ENCODE measurements at regions not wholly inside any gene's neighbourhood (a gene's known extent, or its start where the extent isn't known, plus 50 kb on each side); places are given as distances from the start of the nearest gene placed in this dataset.
A peak's percentile ranks its signal among the peaks of the same experiment; 100 is the strongest.

DNA sequence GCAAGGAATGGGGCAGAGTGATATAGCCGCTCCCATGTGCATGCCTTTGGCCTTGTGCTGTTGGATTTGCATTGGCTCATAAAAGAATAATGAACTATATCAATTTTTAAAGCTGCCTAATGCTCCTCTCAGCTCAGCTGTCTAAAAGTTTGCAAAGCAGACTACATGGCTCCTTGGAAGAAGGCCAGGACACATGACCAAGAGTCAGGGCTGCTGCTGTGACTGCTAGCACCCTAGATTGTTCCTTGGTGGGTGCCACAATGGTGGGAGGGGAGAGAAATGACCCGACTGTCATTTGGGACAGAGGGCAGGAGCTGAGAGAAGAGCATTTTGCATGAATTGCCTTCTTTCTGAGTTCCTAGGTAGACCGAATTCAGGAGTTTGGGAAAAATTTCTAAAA lies 307.9 kb downstream of the PDCD6IP start:
- no peak overlapping the region for H3K4me3 ChIP-seq

DNA sequence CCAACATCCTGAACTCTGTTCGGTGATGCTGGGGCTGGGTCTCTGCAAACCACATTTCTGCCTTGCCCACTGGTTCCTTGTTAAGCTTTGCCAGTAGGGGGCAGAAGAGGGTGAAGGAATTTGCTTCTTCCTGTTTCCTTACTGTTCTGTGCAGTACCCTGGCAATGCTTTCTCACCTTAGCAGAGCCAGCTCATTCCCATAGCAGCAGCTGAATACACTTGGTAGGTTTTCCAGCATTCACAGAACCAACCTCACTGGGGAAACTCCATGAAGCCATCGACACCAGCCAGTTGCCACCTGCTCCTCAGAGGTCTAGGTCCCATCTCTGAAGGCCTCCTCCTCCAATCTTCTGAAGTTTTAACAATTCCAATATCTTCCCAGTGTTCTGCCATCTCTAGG lies 308.4 kb downstream of the PDCD6IP start:
- no peak for TF ChIP-seq EP300 (IDR thresholded peaks at IDR 0.05)
- TF ChIP-seq, protein P1, sequence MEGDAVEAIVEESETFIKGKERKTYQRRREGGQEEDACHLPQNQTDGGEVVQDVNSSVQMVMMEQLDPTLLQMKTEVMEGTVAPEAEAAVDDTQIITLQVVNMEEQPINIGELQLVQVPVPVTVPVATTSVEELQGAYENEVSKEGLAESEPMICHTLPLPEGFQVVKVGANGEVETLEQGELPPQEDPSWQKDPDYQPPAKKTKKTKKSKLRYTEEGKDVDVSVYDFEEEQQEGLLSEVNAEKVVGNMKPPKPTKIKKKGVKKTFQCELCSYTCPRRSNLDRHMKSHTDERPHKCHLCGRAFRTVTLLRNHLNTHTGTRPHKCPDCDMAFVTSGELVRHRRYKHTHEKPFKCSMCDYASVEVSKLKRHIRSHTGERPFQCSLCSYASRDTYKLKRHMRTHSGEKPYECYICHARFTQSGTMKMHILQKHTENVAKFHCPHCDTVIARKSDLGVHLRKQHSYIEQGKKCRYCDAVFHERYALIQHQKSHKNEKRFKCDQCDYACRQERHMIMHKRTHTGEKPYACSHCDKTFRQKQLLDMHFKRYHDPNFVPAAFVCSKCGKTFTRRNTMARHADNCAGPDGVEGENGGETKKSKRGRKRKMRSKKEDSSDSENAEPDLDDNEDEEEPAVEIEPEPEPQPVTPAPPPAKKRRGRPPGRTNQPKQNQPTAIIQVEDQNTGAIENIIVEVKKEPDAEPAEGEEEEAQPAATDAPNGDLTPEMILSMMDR (IDR thresholded peaks at IDR 0.05): peak in 1 of 4 experiments; percentile 16
- intact Hi-C loops (cut with DNase I): no loop called here

More for the DNA sequence above, 307.9 kb downstream of the PDCD6IP start:
- intact Hi-C loops (cut with DNase I): no loop called here
- no peaks in the 10 kb centered on the region for H3K9me3 ChIP-seq
- H3K36me3 ChIP-seq: no peaks in the 10 kb centered on the region
- TF ChIP-seq, protein P1 (IDR thresholded peaks at IDR 0.05): no peak
- TF ChIP-seq POLR2A (IDR thresholded peaks at IDR 0.05): no peak
- TF ChIP-seq POLR2AphosphoS5 (IDR thresholded peaks at IDR 0.05): no peak
- TF ChIP-seq EP300 (IDR thresholded peaks at IDR 0.05): no peak
- no peak for DNase-seq
- 80% methylated on average over 3 of the region's 3 CpGs for WGBS, 2 donors
- H3K4me1 ChIP-seq: no peaks in the 10 kb centered on the region
- no peak overlapping the region for H3K27ac ChIP-seq
- H3K27me3 ChIP-seq: no peaks in the 10 kb centered on the region

DNA sequence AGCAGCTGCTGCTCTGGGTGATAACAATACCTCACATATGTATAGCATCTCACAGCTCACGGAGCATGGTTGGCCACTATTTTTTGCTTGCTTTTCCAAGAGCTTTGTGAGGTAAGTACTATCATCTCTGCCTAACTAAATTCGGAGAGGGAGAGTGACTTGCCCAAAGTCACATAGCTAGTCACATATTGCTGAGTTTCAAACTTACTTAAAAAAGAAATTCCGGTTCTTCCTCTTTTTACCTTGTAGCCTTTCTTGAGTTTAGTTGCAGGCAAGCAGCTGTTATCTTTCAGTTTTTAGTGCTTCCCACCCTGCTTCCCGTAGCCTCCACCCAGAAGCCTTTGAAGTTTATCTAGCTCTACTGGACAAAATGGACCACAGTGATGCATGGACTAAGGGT lies 309.2 kb downstream of the PDCD6IP start:
- H3K4me1 ChIP-seq: no peaks in the 10 kb centered on the region
- 51 to 64% methylated on average over 4 of the region's 4 CpGs for WGBS, 2 donors
- H3K36me3 ChIP-seq: no peaks in the 10 kb centered on the region
- H3K9me3 ChIP-seq: no peaks in the 10 kb centered on the region
- no peak for DNase-seq
- intact Hi-C loops (cut with DNase I): no loop called here
- H3K4me3 ChIP-seq: no peak overlapping the region
- no peak for TF ChIP-seq EP300 (IDR thresholded peaks at IDR 0.05)
- no peak for TF ChIP-seq POLR2AphosphoS5 (IDR thresholded peaks at IDR 0.05)
- H3K27me3 ChIP-seq: no peaks in the 10 kb centered on the region
- H3K27ac ChIP-seq: no peak overlapping the region

More for the DNA sequence above, 308.4 kb downstream of the PDCD6IP start:
- Histone ChIP-seq H3K36me3 (no peaks in the 10 kb centered on the region), H3K9me3 (no peaks in the 10 kb centered on the region), H3K27ac (no peak overlapping the region), H3K4me1 (no peaks in the 10 kb centered on the region), H3K27me3 (no peaks in the 10 kb centered on the region), H3K4me3 (no peak overlapping the region)
- 31 to 42% methylated on average over 2 of the region's 2 CpGs for WGBS, 2 donors
- DNase-seq: no peak

DNA sequence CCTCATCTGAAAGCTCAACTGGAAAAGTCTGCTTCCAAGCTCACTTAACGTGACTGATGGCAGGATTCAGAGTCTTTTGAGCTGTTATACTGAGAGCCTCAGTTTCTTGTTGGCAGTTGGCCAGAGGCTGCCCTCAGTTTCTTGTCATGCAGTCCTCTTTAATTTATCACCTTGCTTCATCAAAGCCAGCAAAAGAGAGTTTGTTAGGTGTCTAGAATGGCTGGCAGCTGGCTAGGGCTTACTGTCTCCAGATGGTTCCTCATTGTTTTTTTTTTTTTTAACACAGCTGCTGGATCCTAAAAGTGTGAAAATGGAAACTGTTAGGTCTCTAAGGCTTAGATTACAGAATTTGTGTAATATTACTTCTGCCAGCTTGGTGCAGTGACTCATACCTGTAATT lies 310.6 kb downstream of the PDCD6IP start:
- Histone ChIP-seq H3K27me3 (no peaks in the 10 kb centered on the region), H3K9me3 (no peaks in the 10 kb centered on the region), H3K4me3 (no peak overlapping the region), H3K27ac (no peak overlapping the region), H3K36me3 (no peaks in the 10 kb centered on the region), H3K4me1 (no peaks in the 10 kb centered on the region)
- TF ChIP-seq POLR2A (IDR thresholded peaks at IDR 0.05) (no peak), EP300 (IDR thresholded peaks at IDR 0.05) (no peak), POLR2AphosphoS5 (IDR thresholded peaks at IDR 0.05) (no peak)
- TF ChIP-seq, protein P1 (IDR thresholded peaks at IDR 0.05): no peak
- intact Hi-C loops (cut with DNase I): no loop called here
- 61 to 85% methylated on average over 1 of the region's 1 CpG for WGBS, 2 donors
- DNase-seq: no peak

DNA sequence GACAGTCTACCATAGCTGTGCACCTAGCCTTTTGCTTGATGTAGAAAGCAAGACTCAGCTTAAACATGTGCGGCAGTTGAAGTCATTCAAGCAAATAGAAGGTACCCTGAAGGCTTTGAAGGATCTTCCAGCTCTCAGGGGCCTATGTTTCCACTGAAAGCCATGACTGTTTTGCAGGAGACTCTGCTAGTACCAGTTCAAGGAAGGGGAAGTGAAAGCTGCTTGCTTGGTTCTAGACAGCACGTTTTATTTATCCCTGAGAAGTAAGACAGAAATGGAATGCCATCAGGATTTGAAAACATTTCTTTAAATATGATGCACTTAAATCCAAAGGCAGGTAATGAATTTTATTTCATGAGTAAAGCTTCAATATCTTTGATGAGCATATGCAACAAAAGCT lies 311.4 kb downstream of the PDCD6IP start:
- Histone ChIP-seq H3K36me3 (no peaks in the 10 kb centered on the region), H3K27me3 (no peaks in the 10 kb centered on the region), H3K4me1 (no peaks in the 10 kb centered on the region), H3K9me3 (no peaks in the 10 kb centered on the region), H3K27ac (no peak overlapping the region), H3K4me3 (no peak overlapping the region)
- intact Hi-C loops (cut with DNase I): no loop called here
- WGBS, 2 donors: 60 to 69% methylated on average over 2 of the region's 2 CpGs
- TF ChIP-seq POLR2AphosphoS5 (IDR thresholded peaks at IDR 0.05): no peak
- TF ChIP-seq EP300 (IDR thresholded peaks at IDR 0.05): no peak
- TF ChIP-seq POLR2A (IDR thresholded peaks at IDR 0.05): no peak
- TF ChIP-seq, protein P1 (IDR thresholded peaks at IDR 0.05): no peak
- no peak for DNase-seq

Data from sigmoid colon (tissue), 6 donors.